Ishikawa (cell line): ENCODE measurements at regions not wholly inside any gene's neighbourhood (a gene's known extent, or its start where the extent isn't known, plus 50 kb on each side); places are given as distances from the start of the nearest gene placed in this dataset.

Experiments
- CEBPB ChIP-seq: IDR thresholded peaks from 2 replicates; pipeline ENCODE4 v1.6.1; 2012
- CREB1 ChIP-seq: IDR thresholded peaks from 2 replicates; pipeline ENCODE4 v1.6.1; 2012; ENCODE audit warnings: low read depth
- EGR1 ChIP-seq: IDR thresholded peaks from 2 replicates; pipeline ENCODE4 v1.6.1; 2012
- EP300 ChIP-seq: IDR thresholded peaks from 2 replicates; pipeline ENCODE4 v1.6.1; 2012; ENCODE audit warnings: borderline replicate concordance
- RAD21 ChIP-seq: IDR thresholded peaks from 2 replicates; pipeline ENCODE4 v1.6.1; 2012; ENCODE audit warnings: low read depth
- TAF1 ChIP-seq: IDR thresholded peaks from 2 replicates; pipeline ENCODE4 v1.6.1; 2012; ENCODE audit warnings: low read depth, mild to moderate bottlenecking
- TEAD4 ChIP-seq: IDR thresholded peaks from 2 replicates; pipeline ENCODE4 v1.6.1; 2012
- YY1 ChIP-seq: IDR thresholded peaks from 2 replicates; pipeline ENCODE4 v1.6.1; 2012; ENCODE audit warnings: low read depth
- ZBTB7A ChIP-seq: IDR thresholded peaks from 2 replicates; pipeline ENCODE4 v1.6.1; 2012; ENCODE audit warnings: low read depth
- TF ChIP-seq, protein P1 (sequence below): IDR thresholded peaks from 2 replicates; pipeline ENCODE4 v1.6.1; 2012
- TF ChIP-seq, protein P2 (sequence below): IDR thresholded peaks from 2 replicates; pipeline ENCODE4 v1.6.1; 2012; ENCODE audit warnings: low read depth, mild to moderate bottlenecking

DNA sequence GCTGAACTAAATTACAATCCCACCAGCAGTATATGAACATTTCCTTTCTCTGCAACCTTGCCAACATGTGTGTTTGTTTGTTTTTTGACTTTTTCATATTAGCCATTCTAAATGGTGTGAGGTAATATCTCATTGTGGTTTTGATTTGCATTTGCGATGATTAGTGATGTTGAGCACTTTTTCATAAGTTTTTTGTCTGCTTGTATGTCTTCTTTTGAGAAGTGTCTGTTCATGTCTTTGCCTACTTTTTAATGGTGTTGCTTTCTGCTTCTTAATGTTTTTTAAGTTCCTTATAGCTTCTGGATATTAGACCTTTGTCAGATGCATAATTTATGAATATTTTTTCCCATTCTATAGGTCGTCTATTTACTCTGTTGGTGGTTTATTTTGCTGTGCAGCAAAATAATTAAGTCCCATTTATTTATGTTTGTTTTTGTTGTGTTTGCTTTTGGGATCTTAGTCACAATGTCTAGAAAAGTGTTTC lies 1262.9 kb downstream of the FSCB start:
- TF ChIP-seq, protein P1, sequence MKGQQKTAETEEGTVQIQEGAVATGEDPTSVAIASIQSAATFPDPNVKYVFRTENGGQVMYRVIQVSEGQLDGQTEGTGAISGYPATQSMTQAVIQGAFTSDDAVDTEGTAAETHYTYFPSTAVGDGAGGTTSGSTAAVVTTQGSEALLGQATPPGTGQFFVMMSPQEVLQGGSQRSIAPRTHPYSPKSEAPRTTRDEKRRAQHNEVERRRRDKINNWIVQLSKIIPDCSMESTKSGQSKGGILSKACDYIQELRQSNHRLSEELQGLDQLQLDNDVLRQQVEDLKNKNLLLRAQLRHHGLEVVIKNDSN: no peak
- TF ChIP-seq ZBTB7A: no peak
- TF ChIP-seq RAD21: no peak
- no peak for TF ChIP-seq TAF1
- TF ChIP-seq, protein P2, sequence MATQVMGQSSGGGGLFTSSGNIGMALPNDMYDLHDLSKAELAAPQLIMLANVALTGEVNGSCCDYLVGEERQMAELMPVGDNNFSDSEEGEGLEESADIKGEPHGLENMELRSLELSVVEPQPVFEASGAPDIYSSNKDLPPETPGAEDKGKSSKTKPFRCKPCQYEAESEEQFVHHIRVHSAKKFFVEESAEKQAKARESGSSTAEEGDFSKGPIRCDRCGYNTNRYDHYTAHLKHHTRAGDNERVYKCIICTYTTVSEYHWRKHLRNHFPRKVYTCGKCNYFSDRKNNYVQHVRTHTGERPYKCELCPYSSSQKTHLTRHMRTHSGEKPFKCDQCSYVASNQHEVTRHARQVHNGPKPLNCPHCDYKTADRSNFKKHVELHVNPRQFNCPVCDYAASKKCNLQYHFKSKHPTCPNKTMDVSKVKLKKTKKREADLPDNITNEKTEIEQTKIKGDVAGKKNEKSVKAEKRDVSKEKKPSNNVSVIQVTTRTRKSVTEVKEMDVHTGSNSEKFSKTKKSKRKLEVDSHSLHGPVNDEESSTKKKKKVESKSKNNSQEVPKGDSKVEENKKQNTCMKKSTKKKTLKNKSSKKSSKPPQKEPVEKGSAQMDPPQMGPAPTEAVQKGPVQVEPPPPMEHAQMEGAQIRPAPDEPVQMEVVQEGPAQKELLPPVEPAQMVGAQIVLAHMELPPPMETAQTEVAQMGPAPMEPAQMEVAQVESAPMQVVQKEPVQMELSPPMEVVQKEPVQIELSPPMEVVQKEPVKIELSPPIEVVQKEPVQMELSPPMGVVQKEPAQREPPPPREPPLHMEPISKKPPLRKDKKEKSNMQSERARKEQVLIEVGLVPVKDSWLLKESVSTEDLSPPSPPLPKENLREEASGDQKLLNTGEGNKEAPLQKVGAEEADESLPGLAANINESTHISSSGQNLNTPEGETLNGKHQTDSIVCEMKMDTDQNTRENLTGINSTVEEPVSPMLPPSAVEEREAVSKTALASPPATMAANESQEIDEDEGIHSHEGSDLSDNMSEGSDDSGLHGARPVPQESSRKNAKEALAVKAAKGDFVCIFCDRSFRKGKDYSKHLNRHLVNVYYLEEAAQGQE: no peak
- no peak for TF ChIP-seq CREB1
- no peak for TF ChIP-seq EGR1
- no peak for TF ChIP-seq EP300
- TF ChIP-seq CEBPB: no peak
- no peak for TF ChIP-seq YY1
- TF ChIP-seq TEAD4: no peak
